A204.1 (cell line): ENCODE measurements at regions not wholly inside any gene's neighbourhood (a gene's known extent, or its start where the extent isn't known, plus 50 kb on each side); places are given as distances from the start of the nearest gene placed in this dataset.
"Not testable (repeated sequence)": the region's sequence is repeated elsewhere in the genome, so short reads cannot be mapped to it uniquely, and the experiment has no call there.

ENCODE experiments used
- FAIRE-seq: peaks from 2 replicates; lab custom pipeline; 2012; peaks lifted over from hg19 to GRCh38; lab: Jason Lieb, UNC

DNA sequence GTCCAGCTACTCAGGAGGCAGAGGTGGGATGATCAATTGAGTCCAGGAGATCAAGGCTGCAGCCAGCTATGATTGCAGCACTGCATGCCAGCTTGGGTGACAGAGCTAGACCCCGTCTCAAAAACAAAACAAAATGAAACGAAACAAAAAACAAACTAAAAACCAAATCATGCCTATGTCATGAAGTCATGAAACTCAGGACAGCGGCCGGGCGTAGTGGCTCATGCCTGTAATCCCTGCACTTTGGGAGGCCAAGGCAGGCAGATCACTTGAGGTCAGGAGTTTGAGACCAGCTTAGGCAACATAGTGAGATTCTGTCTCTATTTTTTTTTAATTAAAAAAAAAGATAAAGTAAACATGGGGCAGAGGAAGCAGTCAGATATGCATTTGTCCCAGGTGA is 472.6 kb downstream of the GOLGA6L6 start:
- FAIRE-seq = not testable (repeated sequence)

DNA sequence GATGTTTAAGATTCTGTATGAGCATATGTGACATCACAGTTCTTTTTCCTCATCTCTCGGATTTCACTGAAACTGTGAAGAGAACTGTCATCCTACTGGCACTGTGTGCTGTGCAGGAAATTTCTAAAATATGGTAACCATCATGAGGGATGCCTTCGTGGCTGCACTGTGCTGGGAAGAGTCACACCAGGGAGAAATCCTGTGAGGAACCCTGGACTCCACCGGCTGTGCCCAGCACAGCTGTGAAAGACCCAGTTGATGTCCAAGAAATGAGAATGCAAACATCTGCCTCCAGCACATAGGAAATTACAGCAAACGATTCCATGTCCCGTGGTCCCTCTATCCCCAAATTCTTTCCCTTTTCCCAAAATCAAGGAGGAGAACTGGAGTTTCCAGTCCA is 475.4 kb downstream of the GOLGA6L6 start:
- not testable (repeated sequence) for FAIRE-seq

DNA sequence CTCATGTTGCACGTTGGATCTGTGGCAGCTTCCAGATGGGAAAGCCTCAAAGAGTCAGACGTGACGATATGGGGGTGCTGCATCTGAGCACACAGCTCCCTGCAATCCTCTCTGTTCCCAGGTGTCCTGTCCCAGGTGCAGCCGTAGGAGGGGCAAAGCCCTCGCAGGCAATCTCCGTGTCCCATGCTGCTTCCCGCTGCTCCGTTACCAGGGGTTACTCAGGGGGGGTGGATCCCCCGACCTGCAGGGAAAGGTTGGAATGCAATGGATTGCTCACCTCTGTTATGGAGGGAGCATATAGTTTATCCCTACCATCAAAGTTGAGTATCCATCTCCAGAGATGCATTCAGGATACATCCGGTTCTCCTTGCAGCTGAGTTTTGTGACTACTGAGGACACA is 476.1 kb downstream of the GOLGA6L6 start:
- FAIRE-seq = not testable (repeated sequence)

DNA sequence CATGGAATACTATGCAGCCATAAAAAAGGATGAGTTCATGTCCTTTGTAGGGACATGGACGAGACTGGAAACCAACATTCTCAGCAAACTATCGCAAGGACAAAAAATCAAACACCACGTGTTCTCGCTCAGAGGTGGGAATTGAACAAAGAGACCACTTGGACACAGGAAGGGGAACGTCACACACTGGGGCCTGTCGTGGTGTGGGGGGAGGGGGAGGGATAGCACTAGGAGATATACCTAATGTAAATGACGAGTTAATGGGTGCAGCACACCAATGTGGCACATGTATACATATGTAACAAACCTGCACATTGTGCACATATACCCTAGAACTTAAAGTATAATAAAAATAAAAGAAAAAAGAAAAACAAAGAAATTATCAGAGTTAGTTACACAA is 478.4 kb downstream of the GOLGA6L6 start:
- FAIRE-seq = not testable (repeated sequence)

DNA sequence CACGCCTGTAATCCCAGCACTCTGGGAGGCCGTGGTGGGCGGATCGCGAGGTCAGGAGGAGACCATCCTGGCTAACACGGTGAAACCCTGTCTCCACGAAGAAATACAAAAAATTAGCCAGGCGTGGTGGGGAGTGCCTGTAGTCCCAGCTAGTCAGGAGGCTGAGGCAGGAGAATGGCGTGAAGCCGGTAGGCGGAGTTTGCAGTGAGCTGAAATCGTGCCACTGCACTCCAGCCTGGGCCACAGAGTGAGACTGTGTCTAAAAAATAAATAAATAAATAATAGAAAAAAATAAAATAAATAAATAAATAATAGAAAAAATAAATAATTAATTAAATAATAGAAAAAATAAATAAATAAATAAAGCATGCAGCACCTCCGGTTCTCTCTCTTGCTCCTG is 480.8 kb downstream of the GOLGA6L6 start:
- FAIRE-seq = not testable (repeated sequence)

DNA sequence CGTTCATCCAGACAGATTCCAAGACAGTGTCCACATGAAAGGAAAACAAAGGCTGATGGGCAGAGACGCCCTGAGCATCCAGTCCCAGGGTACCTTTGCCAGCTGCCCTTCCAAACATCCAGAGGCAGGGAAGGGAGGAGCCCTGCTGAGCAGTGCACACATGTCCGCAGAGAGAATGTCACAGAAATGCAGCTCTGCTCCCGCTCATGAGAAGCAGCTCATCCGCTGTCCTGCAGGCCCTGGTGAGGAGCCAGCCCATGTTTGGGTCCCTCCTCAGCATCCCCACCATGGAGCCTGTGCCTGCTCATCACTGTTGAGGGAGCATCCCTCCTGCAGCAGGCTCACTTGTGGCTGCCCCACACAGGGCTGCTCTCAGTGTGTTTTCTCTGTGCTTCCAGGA is 484.7 kb downstream of the GOLGA6L6 start:
- not testable (repeated sequence) for FAIRE-seq

DNA sequence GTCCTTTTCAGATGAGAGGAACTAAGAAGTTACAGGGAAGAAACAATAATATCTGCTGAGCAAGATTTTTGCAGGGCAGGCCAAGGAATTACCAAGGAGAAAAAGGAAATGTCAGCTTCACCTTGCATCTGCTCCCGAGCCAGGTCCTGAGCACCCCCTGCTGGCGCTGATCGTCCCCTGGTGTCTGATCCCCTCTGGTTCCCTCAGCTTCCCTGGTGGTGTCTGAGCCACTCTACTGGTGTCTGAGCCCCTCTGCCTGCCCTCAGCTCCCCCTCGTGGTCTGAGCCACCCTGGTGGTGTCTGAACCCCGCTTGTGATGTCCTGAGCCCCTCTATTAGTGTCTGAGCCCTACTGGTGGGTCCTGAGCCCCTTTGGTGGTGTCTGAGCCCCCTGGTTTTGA is 485.7 kb downstream of the GOLGA6L6 start:
- FAIRE-seq = not testable (repeated sequence)

DNA sequence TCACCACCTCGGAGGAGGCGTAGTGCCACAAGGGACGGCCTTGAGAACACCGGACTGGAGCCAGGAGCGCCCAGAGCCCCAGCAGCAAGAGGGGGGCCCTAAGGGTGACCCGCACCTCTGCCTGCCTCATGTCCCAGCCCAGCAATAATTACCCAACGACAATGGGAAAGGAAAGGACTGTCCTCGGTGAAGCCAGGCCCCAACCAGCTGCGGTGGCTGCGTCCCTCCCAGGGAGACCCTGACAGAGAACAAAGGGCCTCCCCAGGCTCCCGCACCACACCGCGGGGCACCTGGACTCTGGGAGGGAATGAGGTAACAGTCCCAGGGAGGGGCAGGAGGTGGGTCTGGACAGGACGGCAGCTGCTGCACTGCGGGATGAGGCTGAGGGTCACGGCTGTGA is 493.4 kb downstream of the GOLGA6L6 start:
- not testable (repeated sequence) for FAIRE-seq

DNA sequence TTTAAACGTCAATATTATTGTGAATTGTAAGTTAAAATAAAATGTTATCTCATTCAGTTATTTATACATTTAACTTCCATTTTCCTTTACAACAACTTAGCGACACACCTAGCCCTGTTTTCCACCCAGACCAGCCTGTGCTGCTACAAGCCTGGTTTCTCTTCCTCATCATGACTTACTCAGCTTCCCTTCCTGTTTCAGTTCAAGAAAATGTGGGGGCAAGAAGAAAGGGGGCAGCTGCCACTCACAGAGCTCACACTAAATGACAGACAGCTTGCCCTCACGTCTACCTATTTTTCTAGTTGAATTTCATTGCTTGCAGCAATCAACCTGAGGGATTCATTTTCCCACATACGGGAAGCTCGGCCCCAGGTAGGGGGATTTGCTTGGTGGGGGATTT is 496.4 kb downstream of the GOLGA6L6 start:
- not testable (repeated sequence) for FAIRE-seq

DNA sequence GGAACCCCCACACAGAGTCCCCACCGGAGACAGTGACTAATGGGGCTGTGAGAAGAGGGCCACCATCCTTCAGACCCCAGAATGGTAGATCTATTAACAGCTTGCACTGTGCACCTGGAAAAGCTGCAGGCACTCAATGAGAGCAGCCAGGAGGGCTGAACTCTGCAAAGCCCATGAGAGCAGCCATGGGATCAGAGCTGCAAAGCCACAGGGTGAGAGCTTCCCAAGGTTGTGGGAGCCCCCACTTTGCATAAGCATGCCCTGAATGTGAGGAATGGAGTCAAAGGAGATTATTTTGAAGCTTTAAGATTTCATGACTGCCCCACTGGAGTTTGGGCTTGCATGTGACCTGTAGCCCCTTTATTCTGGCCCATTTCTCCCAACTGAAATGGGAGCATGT is 500.9 kb downstream of the GOLGA6L6 start:
- not testable (repeated sequence) for FAIRE-seq

DNA sequence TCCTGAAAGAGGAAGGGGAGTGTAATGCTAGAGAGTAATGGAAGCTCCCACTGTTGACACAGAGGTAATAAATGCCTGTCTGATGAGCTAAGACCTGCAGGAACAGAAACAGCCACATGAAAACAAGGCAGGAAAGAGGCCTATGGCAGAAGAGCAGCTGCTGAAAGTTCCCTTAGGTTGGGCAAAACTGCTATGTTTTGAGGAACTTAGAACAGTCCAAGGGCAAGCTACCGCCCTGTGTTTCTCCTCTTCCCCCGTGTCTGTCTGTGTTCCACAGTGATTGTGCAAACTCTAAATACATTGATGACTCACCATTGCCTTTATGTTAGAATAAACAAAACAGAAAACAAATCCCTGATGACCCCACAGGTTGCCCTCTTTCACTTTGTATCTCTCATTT is 516.6 kb downstream of the GOLGA6L6 start:
- FAIRE-seq = not testable (repeated sequence)

DNA sequence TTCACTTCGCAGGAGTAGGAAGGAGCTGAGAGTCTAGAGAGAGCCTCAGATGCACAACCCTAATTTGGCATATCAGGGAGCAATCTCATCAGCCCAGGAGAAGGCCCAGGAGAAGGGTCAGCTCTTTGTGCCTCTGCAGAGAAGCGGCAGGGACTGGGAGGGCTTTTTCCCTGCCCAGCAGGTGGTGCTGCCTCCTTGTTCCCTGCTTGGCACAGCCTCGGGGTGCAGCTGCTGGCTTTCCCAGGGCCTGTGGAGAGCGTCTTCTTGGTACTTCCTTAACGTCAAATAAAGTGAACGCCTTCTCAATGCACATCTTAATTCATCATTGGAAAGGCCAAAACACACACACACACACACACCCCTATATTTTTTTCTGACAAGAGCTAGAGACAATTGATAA is 519.3 kb downstream of the GOLGA6L6 start:
- not testable (repeated sequence) for FAIRE-seq

DNA sequence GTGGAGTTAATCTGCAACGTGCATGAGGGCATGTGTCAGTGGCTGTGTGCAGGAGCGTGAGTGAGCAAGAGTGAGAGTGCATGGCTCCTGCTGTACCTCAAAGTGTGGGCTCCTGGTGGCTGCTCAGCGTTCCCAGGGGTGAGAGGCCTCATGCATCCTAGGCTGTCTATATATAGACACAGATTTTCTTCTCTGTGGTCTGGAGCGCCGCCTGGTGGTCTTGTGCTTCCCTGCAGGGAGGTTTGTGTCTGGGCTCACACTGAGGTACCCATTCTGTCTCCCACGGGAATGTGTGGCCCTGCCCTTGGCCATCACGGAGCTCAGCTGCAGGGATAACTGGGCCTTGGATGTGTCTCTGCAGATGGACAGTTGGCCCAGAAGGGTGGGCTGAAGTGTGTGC is 520.2 kb downstream of the GOLGA6L6 start:
- not testable (repeated sequence) for FAIRE-seq

DNA sequence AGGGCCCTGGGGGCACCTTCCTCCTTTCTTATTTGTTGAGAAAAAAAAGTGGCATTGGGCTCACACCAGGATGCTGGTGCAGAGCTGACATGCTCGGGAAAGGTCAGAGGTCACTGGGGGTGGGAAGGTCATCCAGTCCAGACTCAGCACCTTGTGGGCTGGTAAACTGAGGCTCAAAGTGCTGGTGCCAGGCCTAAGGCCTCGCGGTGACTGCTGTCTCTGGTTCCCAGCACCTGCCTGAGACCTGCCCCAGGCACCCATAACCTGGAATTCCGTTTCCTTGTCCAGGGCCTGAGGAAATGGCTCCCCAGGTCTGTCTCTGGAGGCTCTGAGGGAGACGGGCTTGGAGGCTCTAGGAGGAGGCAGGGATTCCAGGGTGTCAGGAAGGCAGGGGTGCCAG is 521.0 kb downstream of the GOLGA6L6 start:
- not testable (repeated sequence) for FAIRE-seq

DNA sequence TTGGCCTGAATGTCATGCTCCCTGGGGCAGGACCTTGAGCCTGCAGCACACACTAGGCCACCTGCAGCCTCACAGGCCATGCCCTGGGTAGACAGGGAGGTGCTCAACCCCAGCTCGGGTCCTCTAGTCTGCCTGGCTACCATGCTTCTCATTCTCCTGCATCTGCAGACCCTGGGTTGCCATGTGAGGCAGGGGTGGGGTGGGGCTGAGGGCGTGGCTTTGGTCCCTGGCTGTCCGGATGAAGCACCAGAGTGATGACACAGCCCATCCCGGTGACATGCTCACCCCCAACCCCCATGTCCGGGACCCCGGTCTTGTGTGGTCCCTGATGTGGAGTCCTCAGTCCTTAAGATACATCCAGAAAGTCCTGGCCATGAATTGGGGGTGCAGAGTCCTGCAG is 521.8 kb downstream of the GOLGA6L6 start:
- not testable (repeated sequence) for FAIRE-seq

DNA sequence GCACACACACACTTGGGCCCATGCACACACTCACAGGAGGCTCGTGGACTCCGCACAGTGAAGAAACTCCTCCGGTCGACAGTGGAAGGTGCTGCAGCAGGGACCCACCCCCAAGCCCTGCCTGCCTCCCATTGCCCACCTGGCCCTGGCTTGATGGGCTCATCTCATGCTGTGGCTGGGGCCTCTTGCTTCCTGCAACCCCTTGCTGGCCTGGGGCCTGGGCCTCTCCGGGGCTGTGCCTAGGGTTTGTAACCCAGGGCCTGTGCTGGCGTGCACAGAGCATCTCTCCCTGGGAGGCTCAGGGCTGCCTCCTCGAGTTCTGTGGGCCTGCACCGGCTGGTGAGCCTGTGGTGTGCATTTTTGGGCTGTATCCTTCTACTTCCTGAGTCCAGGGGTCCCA is 524.0 kb downstream of the GOLGA6L6 start:
- FAIRE-seq = not testable (repeated sequence)

DNA sequence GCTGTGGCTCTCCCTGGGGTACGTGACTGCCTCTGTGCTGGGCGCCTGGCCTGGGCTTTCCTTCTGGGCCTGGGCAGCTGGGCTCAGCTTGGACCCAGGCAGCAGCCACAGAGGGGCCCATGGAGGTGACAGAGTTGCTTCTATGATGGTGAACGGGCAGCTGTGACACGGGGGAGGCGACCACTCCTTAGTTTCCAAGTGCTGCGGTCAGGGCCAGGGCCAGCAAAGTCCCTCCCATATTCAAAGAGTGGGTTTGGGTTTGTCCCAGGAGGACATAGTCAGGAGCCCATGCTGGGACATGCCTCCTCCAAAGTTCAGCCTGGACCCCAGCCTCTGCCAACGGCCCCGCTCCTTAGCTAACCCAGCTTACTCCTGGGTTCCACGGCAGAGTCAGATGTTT is 524.7 kb downstream of the GOLGA6L6 start:
- not testable (repeated sequence) for FAIRE-seq

DNA sequence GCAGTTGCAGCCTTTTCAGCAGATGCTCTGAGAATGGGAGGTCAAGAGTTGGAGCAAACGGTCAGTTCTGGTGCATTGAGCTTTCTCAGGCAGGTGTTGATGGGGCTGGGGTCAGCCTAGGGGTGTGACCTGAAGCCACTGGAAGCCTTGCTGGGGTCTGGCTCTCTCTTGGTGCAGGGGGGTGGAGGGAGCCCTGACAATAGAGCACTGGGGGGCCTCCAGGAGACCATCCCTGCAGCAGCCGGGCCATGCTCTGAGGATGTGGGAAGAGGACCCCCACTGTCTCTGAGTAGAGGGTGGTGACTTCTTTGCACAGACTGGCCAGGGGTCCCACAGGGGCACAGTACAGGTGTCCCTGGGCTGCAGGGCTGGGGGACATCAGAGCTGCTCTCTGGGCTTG is 528.8 kb downstream of the GOLGA6L6 start:
- FAIRE-seq = not testable (repeated sequence)

DNA sequence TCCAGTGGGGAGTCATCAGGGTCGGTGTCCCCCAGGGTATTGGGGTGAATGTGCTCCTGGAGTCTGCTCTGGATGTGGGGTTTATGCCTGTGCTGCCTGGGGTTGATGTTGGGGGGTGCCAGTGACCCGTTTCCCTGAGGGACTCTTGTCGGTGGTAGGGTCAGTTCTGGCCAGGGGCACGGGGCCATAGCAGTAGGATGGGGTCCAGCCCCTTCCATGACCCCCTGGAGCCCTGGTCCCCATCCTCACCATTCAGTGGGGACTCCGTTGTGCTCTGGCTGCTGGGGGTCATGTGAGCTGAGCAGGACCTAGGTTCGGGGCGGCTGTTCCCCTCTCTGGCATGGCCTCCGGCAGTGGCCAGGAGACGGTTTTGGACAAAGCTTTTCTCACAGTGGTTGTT is 530.8 kb downstream of the GOLGA6L6 start:
- FAIRE-seq = not testable (repeated sequence)

DNA sequence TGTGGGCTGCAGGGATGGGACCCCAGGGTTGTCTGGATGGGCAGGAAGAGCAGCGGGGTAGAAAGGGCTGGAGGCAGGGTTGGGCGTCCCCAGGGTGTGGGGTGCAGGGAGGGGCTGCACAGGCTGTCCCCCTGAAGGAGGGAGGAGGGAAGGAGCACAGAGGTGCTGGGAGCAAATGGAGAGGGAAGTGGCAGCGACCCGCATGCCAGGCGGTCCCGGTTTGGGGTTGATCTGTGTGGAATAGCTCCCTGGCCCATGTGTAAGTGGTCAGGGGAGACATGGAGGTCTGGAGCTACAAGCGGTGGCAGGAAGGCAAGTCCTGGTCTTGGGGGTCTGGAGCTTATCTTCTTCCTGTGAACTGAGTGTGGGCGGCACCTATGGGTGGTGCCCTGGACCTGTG is 532.0 kb downstream of the GOLGA6L6 start:
- FAIRE-seq = not testable (repeated sequence)

DNA sequence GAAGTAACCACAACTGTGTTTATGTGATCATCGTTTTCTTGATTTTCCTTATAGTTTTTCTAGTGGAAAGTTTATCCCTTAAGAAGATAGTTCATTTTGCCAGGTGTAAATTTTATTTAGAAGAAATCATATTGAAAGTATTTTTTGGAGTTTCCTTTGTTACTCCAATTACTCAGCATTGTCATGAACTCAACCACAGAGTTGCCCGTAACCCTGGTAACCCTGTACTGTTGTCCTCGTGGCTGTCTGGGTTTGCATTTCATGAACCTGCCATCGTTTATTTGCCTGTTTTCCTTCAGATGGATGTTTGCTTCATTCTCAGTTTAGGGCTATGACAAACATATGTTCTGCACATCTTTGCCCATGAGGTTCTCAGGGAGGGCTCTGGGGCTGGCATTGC is 534.3 kb downstream of the GOLGA6L6 start:
- FAIRE-seq = not testable (repeated sequence)

DNA sequence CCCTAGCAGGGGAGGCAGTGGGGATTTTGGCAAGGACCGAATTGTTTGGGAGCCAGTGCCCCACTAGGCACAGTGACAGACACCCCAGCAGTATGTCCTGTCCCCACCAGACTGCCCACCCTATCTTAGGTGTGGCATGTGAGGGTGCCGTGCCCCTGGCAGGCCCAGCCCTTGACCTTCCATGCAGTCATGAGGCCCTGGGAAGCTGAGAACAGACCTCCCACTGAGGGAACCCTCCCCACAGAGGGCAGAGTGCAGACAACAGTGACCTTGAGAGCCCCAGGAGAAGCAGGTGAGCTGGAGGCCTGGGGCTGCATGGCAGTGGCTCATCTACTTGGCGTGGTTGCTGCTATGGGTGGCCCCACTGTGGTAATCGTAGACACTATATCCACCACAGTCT is 538.1 kb downstream of the GOLGA6L6 start:
- FAIRE-seq = not testable (repeated sequence)

DNA sequence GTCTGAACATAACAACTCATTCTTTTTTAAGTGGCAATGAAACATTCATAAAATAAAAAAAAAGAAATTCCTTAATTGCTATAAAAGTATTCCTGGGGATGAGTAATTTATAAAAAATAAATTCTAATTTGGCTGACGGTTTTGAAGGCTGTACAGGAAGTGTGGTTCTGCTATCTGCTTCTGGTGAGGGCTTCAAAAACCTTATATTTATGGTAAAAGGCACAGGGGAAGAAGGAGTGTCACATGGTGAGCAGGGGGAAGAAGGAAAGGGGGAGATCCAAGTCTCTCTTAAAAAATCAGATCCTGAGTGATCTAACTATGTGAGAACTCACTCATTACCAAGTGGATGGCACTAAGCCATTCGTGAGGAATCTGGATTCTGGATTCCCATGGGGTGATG is 539.0 kb downstream of the GOLGA6L6 start:
- FAIRE-seq = not testable (repeated sequence)

DNA sequence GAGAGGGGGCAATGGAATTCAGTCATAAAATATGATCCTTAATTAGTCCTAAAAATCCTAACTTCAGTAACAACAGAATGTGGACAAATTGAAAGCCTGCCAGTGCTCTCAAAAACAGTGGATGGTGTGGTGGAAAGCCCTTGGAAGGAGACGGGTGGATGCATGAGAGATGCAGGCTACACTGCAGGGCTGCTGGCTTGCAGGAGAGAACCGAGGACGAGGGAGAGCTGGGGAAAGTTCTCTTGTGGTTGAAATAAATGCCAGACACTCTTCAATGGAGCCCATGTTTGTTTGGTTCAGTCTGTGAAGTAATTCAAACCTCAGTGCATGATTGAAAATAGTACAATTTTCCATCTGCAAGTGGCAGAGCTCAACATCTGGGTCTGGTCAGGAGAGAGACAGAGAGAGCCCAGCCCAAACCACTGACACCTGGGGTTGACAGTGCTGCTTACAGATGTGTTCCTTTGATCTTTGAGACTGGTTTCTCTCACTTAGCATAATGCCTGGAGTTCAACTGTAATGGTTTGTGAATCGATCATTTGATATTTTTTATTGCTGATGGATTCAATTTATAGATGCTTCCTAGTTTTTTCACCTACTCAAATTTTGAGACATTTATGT is 544.9 kb downstream of the GOLGA6L6 start:
- FAIRE-seq = not testable (repeated sequence)

DNA sequence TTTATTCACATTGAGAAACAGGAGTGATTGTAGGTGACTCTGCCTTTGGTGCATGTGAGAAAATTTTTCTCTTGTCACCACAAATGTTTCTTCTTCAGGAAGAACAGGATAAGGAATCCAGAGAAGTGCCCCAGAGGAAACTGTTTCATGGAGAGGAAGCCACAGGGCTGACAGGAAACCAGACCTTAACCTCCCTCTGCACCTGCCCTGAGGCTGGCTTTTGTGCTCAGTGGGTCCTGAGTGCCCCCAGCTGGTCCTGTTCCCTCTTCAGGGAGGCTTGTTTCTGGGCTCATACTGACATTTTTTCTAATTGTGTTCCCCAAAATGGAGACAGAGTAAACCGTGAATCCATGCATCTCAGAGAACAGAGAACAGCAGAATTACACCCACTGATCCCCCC is 546.3 kb downstream of the GOLGA6L6 start:
- not testable (repeated sequence) for FAIRE-seq
